C4-2B (cell line): ENCODE measurements at regions not wholly inside any gene's neighbourhood (a gene's known extent, or its start where the extent isn't known, plus 50 kb on each side); places are given as distances from the start of the nearest gene placed in this dataset.

Experiments used
- H3K27ac ChIP-seq: fragments of 450-650 bp; 2 replicates; pipeline ENCODE4 v1.5.1; 2017
- ZFX ChIP-seq: fragments of 450-650 bp; IDR thresholded peaks from 2 replicates; pipeline ENCODE4 v1.6.1; 2017
- TF ChIP-seq, protein P1 (sequence below): fragments of 450-650 bp; conservative IDR thresholded peaks from 2 replicates; pipeline ENCODE4 v1.5.1; 2017; ENCODE audit warnings: mild to moderate bottlenecking

DNA sequence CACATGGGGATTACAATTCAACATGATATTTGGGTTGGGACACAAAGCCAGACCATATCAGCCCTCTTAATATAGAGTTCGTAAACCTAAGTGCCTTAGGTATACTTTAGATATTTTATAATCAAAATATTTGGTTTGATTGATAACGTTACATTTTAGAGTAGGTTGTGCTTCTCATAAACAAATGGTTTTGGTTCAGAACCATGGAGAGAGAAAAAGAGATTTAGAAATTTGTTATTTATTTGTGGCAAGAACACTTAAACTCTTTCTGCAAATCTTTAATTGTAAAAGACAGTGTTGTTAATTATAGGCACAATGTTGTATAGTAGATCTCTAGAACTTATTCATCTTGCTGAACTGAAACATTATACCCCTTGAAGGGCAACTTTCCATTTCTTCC is 298.8 kb downstream of the TENT4A start:
- no peak for TF ChIP-seq ZFX
- TF ChIP-seq, protein P1, sequence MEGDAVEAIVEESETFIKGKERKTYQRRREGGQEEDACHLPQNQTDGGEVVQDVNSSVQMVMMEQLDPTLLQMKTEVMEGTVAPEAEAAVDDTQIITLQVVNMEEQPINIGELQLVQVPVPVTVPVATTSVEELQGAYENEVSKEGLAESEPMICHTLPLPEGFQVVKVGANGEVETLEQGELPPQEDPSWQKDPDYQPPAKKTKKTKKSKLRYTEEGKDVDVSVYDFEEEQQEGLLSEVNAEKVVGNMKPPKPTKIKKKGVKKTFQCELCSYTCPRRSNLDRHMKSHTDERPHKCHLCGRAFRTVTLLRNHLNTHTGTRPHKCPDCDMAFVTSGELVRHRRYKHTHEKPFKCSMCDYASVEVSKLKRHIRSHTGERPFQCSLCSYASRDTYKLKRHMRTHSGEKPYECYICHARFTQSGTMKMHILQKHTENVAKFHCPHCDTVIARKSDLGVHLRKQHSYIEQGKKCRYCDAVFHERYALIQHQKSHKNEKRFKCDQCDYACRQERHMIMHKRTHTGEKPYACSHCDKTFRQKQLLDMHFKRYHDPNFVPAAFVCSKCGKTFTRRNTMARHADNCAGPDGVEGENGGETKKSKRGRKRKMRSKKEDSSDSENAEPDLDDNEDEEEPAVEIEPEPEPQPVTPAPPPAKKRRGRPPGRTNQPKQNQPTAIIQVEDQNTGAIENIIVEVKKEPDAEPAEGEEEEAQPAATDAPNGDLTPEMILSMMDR: no peak
- H3K27ac ChIP-seq: no peak overlapping the region

DNA sequence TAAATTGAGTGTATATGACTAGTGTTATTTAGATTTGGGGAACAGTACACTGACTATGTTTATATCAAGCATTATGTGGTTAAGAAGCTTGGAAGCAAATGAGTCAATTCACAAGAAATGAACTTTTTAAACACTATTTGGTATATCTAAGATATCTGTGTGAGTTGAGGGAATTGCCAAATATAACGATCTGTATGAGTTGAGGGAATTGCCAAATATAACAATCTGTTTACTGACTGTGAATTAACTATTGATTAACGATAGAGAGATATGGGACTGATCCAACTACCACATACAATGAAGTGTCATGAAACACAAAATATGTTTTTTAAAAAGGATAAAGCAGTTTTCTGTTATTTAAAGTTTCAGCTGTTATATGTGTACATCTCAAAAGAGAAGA is 301.4 kb downstream of the TENT4A start:
- no peak for TF ChIP-seq ZFX
- TF ChIP-seq, protein P1: no peak

DNA sequence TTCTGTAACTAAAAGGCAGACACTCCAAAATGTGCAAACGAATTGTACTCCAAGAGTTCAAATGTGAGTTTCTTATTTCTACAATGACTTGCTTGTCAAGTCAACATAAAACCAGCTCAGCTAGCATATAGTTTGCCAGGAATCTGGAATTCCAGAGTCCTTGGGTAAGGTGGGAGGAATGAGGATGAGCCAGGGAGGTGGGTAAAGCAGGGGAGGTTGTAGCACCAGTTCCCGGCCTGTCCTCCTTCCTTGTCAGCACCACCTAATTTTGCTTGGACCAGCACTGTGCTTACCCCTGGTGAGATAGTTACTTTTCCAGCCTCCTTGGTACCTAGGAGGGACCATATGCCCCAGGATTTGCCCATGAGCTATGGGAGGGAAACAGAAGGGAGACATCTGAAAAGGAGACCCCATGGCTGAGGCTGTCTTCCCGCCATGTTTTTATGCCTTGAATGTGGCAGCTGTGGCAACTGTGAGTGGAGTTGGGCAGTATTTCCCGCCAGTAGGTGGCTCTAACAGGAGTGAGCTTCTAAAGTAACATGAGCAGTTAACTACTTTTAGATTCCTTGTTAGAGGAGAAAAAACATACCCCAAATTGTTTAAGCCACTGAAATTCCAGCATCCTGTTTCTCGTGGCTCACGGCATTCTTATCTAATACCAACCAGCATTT is 302.5 kb downstream of the TENT4A start:
- no peak overlapping the region for H3K27ac ChIP-seq
- TF ChIP-seq, protein P1: peak; percentile 56
- TF ChIP-seq ZFX: no peak

More for the DNA sequence above, 301.4 kb downstream of the TENT4A start:
- no peak overlapping the region for H3K27ac ChIP-seq

GRCh38 chr5:7016999-7017747 is 303.9 kb downstream of the TENT4A start:
- TF ChIP-seq, protein P1: no peak
- no peak for TF ChIP-seq ZFX
- H3K27ac ChIP-seq: no peak overlapping the region

GRCh38 chr5:7018198-7018597 is 305.0 kb downstream of the TENT4A start:
- TF ChIP-seq, protein P1: no peak
- TF ChIP-seq ZFX: no peak
- H3K27ac ChIP-seq: no peak overlapping the region

DNA sequence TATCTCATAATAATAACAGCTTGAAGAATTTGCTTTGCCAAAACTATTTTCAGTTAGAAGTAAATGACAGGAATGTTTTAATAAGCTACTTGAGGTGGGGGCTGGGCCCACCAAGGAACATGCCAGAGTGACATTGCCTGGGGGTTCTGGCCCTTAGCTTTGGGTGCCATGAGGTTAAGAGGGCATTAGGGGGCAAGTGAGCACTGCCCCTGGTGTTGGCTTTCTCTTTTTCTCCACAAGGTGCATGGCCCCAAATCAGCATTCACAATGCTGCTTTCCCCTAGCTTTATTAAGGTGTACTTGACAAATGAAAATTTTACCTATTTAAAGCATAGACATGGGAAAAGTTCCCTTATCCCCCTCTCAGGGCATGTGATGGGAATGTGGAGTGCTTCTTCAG is 305.4 kb downstream of the TENT4A start:
- no peak for TF ChIP-seq ZFX
- TF ChIP-seq, protein P1: no peak
- H3K27ac ChIP-seq: no peak overlapping the region

DNA sequence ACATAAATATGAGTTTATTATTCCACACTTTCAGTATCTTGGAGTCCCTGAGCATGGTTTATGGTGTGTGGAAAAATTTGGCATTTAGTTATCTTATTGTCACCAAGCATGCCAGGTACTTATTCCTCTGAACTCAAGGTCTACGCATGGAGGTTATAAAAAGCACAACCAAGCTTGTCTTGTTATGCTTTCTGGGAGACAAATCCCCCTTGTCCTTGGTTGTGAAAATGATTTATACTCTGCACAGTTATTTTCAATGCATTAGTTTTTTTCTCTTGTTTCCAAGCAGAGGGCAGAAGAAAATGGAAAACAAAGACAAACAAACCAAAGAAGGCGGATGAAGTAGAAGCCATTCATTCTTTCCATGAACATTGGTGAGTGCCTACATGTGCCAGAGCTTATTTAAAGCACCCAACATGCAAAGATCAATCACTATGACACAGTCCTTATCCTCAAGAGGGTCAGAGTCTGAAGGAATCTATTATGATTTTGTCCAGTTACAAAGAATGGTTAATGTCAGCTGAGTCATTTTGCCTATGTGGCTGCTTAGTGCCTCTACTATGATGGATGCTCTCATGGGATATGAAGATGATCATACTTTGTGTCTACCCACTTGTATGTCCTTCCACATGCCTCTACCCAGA is 323.1 kb downstream of the TENT4A start:
- no peak overlapping the region for H3K27ac ChIP-seq
- no peak for TF ChIP-seq ZFX
- TF ChIP-seq, protein P1: no peak
